GM12878 (cell line): ENCODE measurements at regions not wholly inside any gene's neighbourhood (a gene's known extent, or its start where the extent isn't known, plus 50 kb on each side); places are given as distances from the start of the nearest gene placed in this dataset.

ENCODE experiments used
- ATAC-seq: fragments of 200-7000 bp; cut with Tn5 transposase; 3 replicates; pipeline ENCODE4 v1.9.1; 2020; ENCODE audit warnings: mild to moderate bottlenecking, moderate library complexity
- BruUV-seq: library from RNA; stranded (reverse); fragments of 400-500 nt; replicated peaks from 2 replicates; lab custom pipeline; 2021; lab: Mats Ljungman, UMichigan
- CTCF ChIA-PET: fragments of 300-600 bp; sonication (Branson Sonifier 250); formaldehyde crosslinking; extraction: SDS; loops from one replicate; lab custom pipeline; 2021; ENCODE audit warnings: inconsistent platforms; lab: Yijun Ruan, JAX
- POLR2A ChIA-PET: fragments of 350-600 bp; formaldehyde crosslinking; extraction: SDS; loops from one replicate; lab custom pipeline; 2021; ENCODE audit warnings: inconsistent platforms; lab: Charles Lee
- RAD21 ChIA-PET: fragments of 300-600 bp; sonication (Branson Sonifier 250); formaldehyde crosslinking; loops from one replicate; lab custom pipeline; 2023; ENCODE audit warnings: antibody characterized with exemption; ENCODE audit not compliant: unreplicated experiment; lab: Charles Lee
- SMC1A ChIA-PET: fragments of 300-600 bp; sonication (Branson Sonifier 250); formaldehyde crosslinking; loops from one replicate; lab custom pipeline; 2023; ENCODE audit not compliant: unreplicated experiment, uncharacterized antibody; lab: Charles Lee
- DNase-seq: peaks from one replicate; pipeline ENCODE4 v3.0.0-alpha.2; 2011; ENCODE audit warnings: low read depth, low spot score
- FAIRE-seq: peaks from 3 replicates; lab custom pipeline; 2011; peaks lifted over from hg19 to GRCh38; lab: Jason Lieb, UNC
- H2AFZ ChIP-seq: 2 replicates; pipeline ENCODE4 v1.6.0; 2011; ENCODE audit warnings: low read depth, low read length, control low read depth; ENCODE audit not compliant: control insufficient read depth
- H3K27ac ChIP-seq: 2 replicates; pipeline ENCODE4 v1.5.1; 2011; ENCODE audit warnings: control low read depth; ENCODE audit not compliant: control insufficient read depth, insufficient read depth
- H3K27me3 ChIP-seq, 2 experiments: replicated peaks in 1 of 2; 2 replicates each; pipeline versions ENCODE4 v1.6.0 to v1.6.1; 2011; ENCODE audit warnings: low read length in 1 of 2; ENCODE audit not compliant: control insufficient read depth in 2 of 2, insufficient read depth in 2 of 2
- H3K36me3 ChIP-seq, 2 experiments: 2 replicates each; pipeline ENCODE4 v1.5.1; 2011; ENCODE audit warnings: low read length in 1 of 2; ENCODE audit not compliant: control insufficient read depth in 2 of 2, insufficient read depth in 2 of 2
- H3K4me1 ChIP-seq: 2 replicates; pipeline ENCODE4 v1.6.1; 2011; ENCODE audit warnings: mild to moderate bottlenecking, low read length, moderate library complexity, mixed read lengths; ENCODE audit not compliant: control insufficient read depth, insufficient read depth
- H3K4me2 ChIP-seq: 2 replicates; pipeline ENCODE4 v1.6.0; 2011; ENCODE audit warnings: control low read depth; ENCODE audit not compliant: control insufficient read depth, insufficient read depth
- H3K4me3 ChIP-seq: fragments of 200-600 bp; sonication (generic); 2 replicates; pipeline ENCODE4 v1.5.1; 2016
- H3K79me2 ChIP-seq: 2 replicates; pipeline ENCODE4 v1.6.0; 2011; ENCODE audit warnings: low read length; ENCODE audit not compliant: control insufficient read depth, insufficient read depth
- H3K9ac ChIP-seq: 2 replicates; pipeline ENCODE4 v1.8.0; 2011; ENCODE audit warnings: low read length, control low read depth, mixed read lengths; ENCODE audit not compliant: control insufficient read depth, insufficient read depth
- H3K9me3 ChIP-seq: replicated peaks from 3 replicates; pipeline ENCODE4 v1.5.1; 2011; ENCODE audit warnings: mild to moderate bottlenecking, low read length; ENCODE audit not compliant: control insufficient read depth, insufficient read depth
- H4K20me1 ChIP-seq: 2 replicates; pipeline ENCODE4 v1.6.0; 2011; ENCODE audit not compliant: control insufficient read depth, insufficient read depth
- DPF2 ChIP-seq: fragments of 450-650 bp; IDR thresholded peaks from 2 replicates; pipeline ENCODE4 v1.6.1; 2017; ENCODE audit warnings: mild to moderate bottlenecking
- NBN ChIP-seq: fragments of 450-650 bp; IDR thresholded peaks from 2 replicates; pipeline ENCODE4 v1.6.1; 2016
- NFYA ChIP-seq: IDR thresholded peaks from 2 replicates; pipeline ENCODE4 v1.6.1; 2011; ENCODE audit warnings: low read depth, mild to moderate bottlenecking, low read length, improper control_type of control experiment, borderline replicate concordance
- RB1 ChIP-seq: fragments of 450-650 bp; formaldehyde crosslinking; IDR thresholded peaks from 2 replicates; pipeline ENCODE4 v1.6.1; 2017; ENCODE audit warnings: mild to moderate bottlenecking, borderline replicate concordance
- SP1 ChIP-seq: IDR thresholded peaks from one replicate; pipeline ENCODE4 v1.6.1; 2011; ENCODE audit warnings: low read depth, low read length
- ZSCAN29 ChIP-seq: fragments of 450-650 bp; IDR thresholded peaks from 2 replicates; pipeline ENCODE4 v1.6.1; 2017; ENCODE audit warnings: mild to moderate bottlenecking, moderate library complexity
- WGBS: methylation state at CpG from one replicate; pipeline ENCODE4 v1.1.6; 2016; ENCODE audit warnings: low lambda C conversion rate; ENCODE audit not compliant: insufficient replicate concordance, insufficient coverage; ENCODE audit errors: missing lambda C conversion rate; 5-methylcytosine and 5-hydroxymethylcytosine counted together
- in situ Hi-C: fragments of 300-500 bp; cut with MboI; formaldehyde crosslinking; loops from 9 replicates; pipeline ENCODE4 v1.14.3; 2018; ENCODE audit warnings: mixed read lengths
- intact Hi-C: fragments of 100-400 bp; cut with micrococcal nuclease; formaldehyde crosslinking; loops from one replicate; pipeline ENCODE4 v1.14.2; 2022; ENCODE audit not compliant: unreplicated experiment
- TF ChIP-seq, protein P1 (sequence below): fragments of 450-650 bp; IDR thresholded peaks from 2 replicates; pipeline ENCODE4 v1.6.1; 2017; ENCODE audit warnings: mild to moderate bottlenecking, moderate library complexity
- TF ChIP-seq, protein P2 (sequence below): fragments of 450-650 bp; IDR thresholded peaks from 2 replicates; pipeline ENCODE4 v1.6.1; 2017; ENCODE audit warnings: mild to moderate bottlenecking, low read depth, inconsistent platforms; ENCODE audit not compliant: poor library complexity, severe bottlenecking

DNA sequence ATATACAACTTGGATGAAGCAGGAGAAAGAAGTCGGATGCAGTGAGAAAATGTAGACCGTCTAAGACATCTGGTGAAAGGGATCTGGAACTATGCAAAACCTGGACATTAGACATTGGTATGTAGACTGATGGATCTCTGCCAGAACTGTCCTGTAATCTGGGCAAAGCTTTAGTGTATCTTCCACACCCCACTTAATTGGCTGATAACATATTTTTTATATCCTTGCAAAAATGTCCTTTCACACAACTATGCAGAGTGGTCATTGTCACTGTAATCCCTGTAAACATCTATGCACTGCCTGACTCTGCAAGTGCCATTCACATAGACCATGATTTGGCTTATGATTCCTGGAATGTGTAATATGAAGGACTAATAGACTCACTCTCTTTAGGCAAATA, 163.1 kb downstream of the TUSC7 start (continued):
- TF ChIP-seq ZSCAN29 (no peak), SP1 (no peak)

DNA sequence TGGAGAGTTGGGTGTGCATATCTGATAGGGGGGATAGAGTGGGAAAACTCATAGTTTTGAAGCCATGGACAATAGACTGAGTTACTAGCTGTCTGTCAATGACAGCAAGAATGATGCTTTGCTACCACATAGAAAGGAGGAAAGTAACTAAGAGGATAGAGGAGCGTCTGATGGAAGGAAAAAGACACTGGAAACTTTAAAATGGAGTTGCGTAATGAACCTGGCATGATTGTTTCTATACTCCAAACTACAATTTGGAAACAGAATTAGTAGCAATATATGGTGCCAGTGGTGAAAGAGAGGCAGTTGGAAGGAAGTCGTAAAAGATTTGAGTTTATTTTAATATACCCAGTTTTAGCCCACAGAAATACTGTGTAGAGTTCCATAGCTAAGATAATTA, 163.6 kb downstream of the TUSC7 start:
- in situ Hi-C loops = no loop called here
- Histone ChIP-seq H3K4me1 (no peaks in the 10 kb centered on the region), H3K9me3 (peaks cover 2% of the 10 kb centered on the region; the same call in 2 of the 3 replicates), H3K27me3 (no peaks in the 10 kb centered on the region), H3K4me3 (no peak overlapping the region), H3K79me2 (no peaks in the 10 kb centered on the region), H3K4me2 (no peak overlapping the region), H2AFZ (no peak overlapping the region), H3K9ac (no peak overlapping the region), H3K27ac (no peak overlapping the region), H3K36me3 (no peaks in the 10 kb centered on the region), H4K20me1 (no peaks in the 10 kb centered on the region)
- WGBS = 38% methylated on average over 3 of the region's 3 CpGs
- ATAC-seq (no peak), DNase-seq (no peak), FAIRE-seq (no peak)
- BruUV-seq = no TSS peak
- TF ChIP-seq NBN (no peak), DPF2 (no peak), NFYA (no peak), RB1 (no peak)
- TF ChIP-seq, protein P1, sequence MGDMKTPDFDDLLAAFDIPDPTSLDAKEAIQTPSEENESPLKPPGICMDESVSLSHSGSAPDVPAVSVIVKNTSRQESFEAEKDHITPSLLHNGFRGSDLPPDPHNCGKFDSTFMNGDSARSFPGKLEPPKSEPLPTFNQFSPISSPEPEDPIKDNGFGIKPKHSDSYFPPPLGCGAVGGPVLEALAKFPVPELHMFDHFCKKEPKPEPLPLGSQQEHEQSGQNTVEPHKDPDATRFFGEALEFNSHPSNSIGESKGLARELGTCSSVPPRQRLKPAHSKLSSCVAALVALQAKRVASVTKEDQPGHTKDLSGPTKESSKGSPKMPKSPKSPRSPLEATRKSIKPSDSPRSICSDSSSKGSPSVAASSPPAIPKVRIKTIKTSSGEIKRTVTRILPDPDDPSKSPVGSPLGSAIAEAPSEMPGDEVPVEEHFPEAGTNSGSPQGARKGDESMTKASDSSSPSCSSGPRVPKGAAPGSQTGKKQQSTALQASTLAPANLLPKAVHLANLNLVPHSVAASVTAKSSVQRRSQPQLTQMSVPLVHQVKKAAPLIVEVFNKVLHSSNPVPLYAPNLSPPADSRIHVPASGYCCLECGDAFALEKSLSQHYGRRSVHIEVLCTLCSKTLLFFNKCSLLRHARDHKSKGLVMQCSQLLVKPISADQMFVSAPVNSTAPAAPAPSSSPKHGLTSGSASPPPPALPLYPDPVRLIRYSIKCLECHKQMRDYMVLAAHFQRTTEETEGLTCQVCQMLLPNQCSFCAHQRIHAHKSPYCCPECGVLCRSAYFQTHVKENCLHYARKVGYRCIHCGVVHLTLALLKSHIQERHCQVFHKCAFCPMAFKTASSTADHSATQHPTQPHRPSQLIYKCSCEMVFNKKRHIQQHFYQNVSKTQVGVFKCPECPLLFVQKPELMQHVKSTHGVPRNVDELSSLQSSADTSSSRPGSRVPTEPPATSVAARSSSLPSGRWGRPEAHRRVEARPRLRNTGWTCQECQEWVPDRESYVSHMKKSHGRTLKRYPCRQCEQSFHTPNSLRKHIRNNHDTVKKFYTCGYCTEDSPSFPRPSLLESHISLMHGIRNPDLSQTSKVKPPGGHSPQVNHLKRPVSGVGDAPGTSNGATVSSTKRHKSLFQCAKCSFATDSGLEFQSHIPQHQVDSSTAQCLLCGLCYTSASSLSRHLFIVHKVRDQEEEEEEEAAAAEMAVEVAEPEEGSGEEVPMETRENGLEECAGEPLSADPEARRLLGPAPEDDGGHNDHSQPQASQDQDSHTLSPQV = no peak
- TF ChIP-seq, protein P2, sequence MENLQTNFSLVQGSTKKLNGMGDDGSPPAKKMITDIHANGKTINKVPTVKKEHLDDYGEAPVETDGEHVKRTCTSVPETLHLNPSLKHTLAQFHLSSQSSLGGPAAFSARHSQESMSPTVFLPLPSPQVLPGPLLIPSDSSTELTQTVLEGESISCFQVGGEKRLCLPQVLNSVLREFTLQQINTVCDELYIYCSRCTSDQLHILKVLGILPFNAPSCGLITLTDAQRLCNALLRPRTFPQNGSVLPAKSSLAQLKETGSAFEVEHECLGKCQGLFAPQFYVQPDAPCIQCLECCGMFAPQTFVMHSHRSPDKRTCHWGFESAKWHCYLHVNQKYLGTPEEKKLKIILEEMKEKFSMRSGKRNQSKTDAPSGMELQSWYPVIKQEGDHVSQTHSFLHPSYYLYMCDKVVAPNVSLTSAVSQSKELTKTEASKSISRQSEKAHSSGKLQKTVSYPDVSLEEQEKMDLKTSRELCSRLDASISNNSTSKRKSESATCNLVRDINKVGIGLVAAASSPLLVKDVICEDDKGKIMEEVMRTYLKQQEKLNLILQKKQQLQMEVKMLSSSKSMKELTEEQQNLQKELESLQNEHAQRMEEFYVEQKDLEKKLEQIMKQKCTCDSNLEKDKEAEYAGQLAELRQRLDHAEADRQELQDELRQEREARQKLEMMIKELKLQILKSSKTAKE = no peak
- CTCF ChIA-PET = interaction anchor here (1.0 to 1.1 kb wide), 2 partner anchors 102 to 1124 kb away, joined by 3 to 7 read pairs; no protein-coding TSS in a partner anchor
- POLR2A ChIA-PET = no interaction called here
- SMC1A ChIA-PET = interaction anchor here (1.3 kb wide), 3 partner anchors 14 to 652 kb away, joined by 3 to 7 read pairs (median 3); no protein-coding TSS in a partner anchor
- RAD21 ChIA-PET = no interaction called here
- intact Hi-C loops = no loop called here
